ENCODE measurements at regions not wholly inside any gene's neighbourhood (a gene's known extent, or its start where the extent isn't known, plus 50 kb on each side); places are given as distances from the start of the nearest gene placed in this dataset.

GRCh38 chr6:163974322-163974721, 559.8 kb downstream of the QKI start:
- no peak overlapping the region for H3K27ac ChIP-seq
- H3K9me3 ChIP-seq = peaks cover 0 to 3% (median 0%) of the 10 kb centered on the region in 4 donors
- 65% methylated on average over 2 of the region's 2 CpGs for WGBS, 2 donors
- no peaks in the 10 kb centered on the region for H3K27me3 ChIP-seq
- H3K4me3 ChIP-seq = no peak overlapping the region
- TF ChIP-seq CTCF (IDR thresholded peaks at IDR 0.05) (no peak), POLR2A (IDR thresholded peaks at IDR 0.05) (no peak), EP300 (IDR thresholded peaks at IDR 0.05) (no peak)
- no peak for DNase-seq (ENCODE audit: low spot score in 2 of 2)
- H3K4me1 ChIP-seq = no peaks in the 10 kb centered on the region
- H3K36me3 ChIP-seq = no peaks in the 10 kb centered on the region

- Histone ChIP-seq H3K27ac (no peak overlapping the region), H3K4me1 (peaks cover 0 to 3% (median 0%) of the 10 kb centered on the region in 4 donors), H3K27me3 (no peaks in the 10 kb centered on the region), H3K36me3 (no peaks in the 10 kb centered on the region), H3K4me3 (no peak overlapping the region), H3K9me3 (peaks cover 0 to 3% (median 0%) of the 10 kb centered on the region in 4 donors)
- no peak for DNase-seq (ENCODE audit: low spot score in 2 of 2)
- WGBS, 2 donors = 95 to 98% methylated on average over 44 to 55 of the region's 59 CpGs
- TF ChIP-seq EP300 (IDR thresholded peaks at IDR 0.05) = no peak
- no peak for TF ChIP-seq CTCF (IDR thresholded peaks at IDR 0.05)
- TF ChIP-seq POLR2A (IDR thresholded peaks at IDR 0.05) = no peak
Measured at GRCh38 chr6:163971841-163972838, 557.6 kb downstream of the QKI start.

- Histone ChIP-seq H3K36me3 (no peaks in the 10 kb centered on the region), H3K27me3 (no peaks in the 10 kb centered on the region), H3K27ac (no peak overlapping the region), H3K9me3 (peaks cover 0 to 3% (median 0%) of the 10 kb centered on the region in 4 donors), H3K4me3 (no peak overlapping the region), H3K4me1 (peaks cover 0 to 5% (median 0%) of the 10 kb centered on the region in 4 donors)
- TF ChIP-seq EP300 (IDR thresholded peaks at IDR 0.05) (no peak), POLR2A (IDR thresholded peaks at IDR 0.05) (no peak), CTCF (IDR thresholded peaks at IDR 0.05) (no peak)
- DNase-seq (ENCODE audit: low spot score in 2 of 2) = no peak
- WGBS, 2 donors = 81 to 87% methylated on average over 12 to 13 of the region's 13 CpGs
Measured at GRCh38 chr6:163970846-163971564, 556.5 kb downstream of the QKI start.

- DNase-seq (ENCODE audit: low spot score in 2 of 2) = no peak
- Histone ChIP-seq H3K27me3 (no peaks in the 10 kb centered on the region), H3K4me3 (no peak overlapping the region), H3K36me3 (no peaks in the 10 kb centered on the region), H3K4me1 (peaks cover 0 to 5% (median 0%) of the 10 kb centered on the region in 4 donors), H3K9me3 (no peaks in the 10 kb centered on the region), H3K27ac (peak overlapping the region in 1 of 4 donors; percentile 1)
- 62 to 63% methylated on average over 14 of the region's 14 CpGs for WGBS, 2 donors
- no peak for TF ChIP-seq POLR2A (IDR thresholded peaks at IDR 0.05)
- no peak for TF ChIP-seq CTCF (IDR thresholded peaks at IDR 0.05)
- no peak for TF ChIP-seq EP300 (IDR thresholded peaks at IDR 0.05)
Measured at GRCh38 chr6:163965426-163966348, 551.2 kb downstream of the QKI start.

Measured in tibial nerve (tissue), 4 donors.